Gastroesophageal sphincter (tissue), 4 donors: ENCODE measurements at regions not wholly inside any gene's neighbourhood (a gene's known extent, or its start where the extent isn't known, plus 50 kb on each side); places are given as distances from the start of the nearest gene placed in this dataset.

Source experiments
- ATAC-seq: fragments of 150-250 bp; one replicate; pipeline ENCODE4 v1.9.1; 2016; ENCODE audit warnings: mild to moderate bottlenecking, moderate library complexity
- H3K27ac ChIP-seq, 4 donors: fragments of 200-600 bp; sonication (generic) in 3 of 4; 1 replicate in 3 of 4; 2 replicates in 1 of 4; pipeline ENCODE4 v1.5.1; 2016 to 2019
- H3K27me3 ChIP-seq: fragments of 200-600 bp; sonication (generic); one replicate; pipeline ENCODE4 v1.5.1; 2019
- H3K36me3 ChIP-seq, 2 donors: fragments of 200-600 bp; sonication (generic); one replicate each; pipeline ENCODE4 v1.5.1; 2019; ENCODE audit warnings: control low read depth in 1 of 2
- H3K4me1 ChIP-seq, 3 donors: fragments of 200-600 bp; sonication (generic); 1 replicate in 2 of 3; 2 replicates in 1 of 3; pipeline ENCODE4 v1.5.1; 2016 to 2019; ENCODE audit warnings: control low read depth in 2 of 3
- H3K4me3 ChIP-seq, 2 donors: fragments of 200-600 bp; sonication (generic); one replicate each; pipeline ENCODE4 v1.5.1; 2019; ENCODE audit warnings: mild to moderate bottlenecking in 1 of 2, moderate library complexity in 1 of 2
- H3K9me3 ChIP-seq, 3 donors: fragments of 200-600 bp; sonication (generic); one replicate each; pipeline ENCODE4 v1.5.1; 2017 to 2019; ENCODE audit warnings: control low read depth in 2 of 3
- EP300 ChIP-seq: sonication (generic); formaldehyde crosslinking; IDR thresholded peaks from one replicate; pipeline ENCODE4 v1.6.1; 2017; ENCODE audit warnings: antibody characterized with exemption, mild to moderate bottlenecking
- POLR2A ChIP-seq, 2 donors: fragments of 450-650 bp; IDR thresholded peaks; one replicate each; pipeline ENCODE4 v1.6.1; 2017; ENCODE audit warnings: antibody characterized with exemption in 2 of 2, mild to moderate bottlenecking in 2 of 2, moderate library complexity in 1 of 2
- POLR2AphosphoS5 ChIP-seq: sonication (generic); formaldehyde crosslinking; IDR thresholded peaks from one replicate; pipeline ENCODE4 v1.6.1; 2017; ENCODE audit warnings: antibody characterized with exemption
- WGBS, 2 donors: methylation state at CpG; one replicate each; pipeline ENCODE4 v1.1.5; 2018; ENCODE audit warnings: low coverage in 1 of 2; 5-methylcytosine and 5-hydroxymethylcytosine counted together
- TF ChIP-seq, protein P1 (sequence below), 4 experiments: fragments of 200-600 bp in 2 of 4; fragments of 450-650 bp in 2 of 4; sonication (generic) in 1 of 4; IDR thresholded peaks; one replicate each; pipeline ENCODE4 v1.5.1; 2017 to 2019; ENCODE audit warnings: antibody characterized with exemption in 4 of 4, mild to moderate bottlenecking in 2 of 4, moderate library complexity in 2 of 4

DNA sequence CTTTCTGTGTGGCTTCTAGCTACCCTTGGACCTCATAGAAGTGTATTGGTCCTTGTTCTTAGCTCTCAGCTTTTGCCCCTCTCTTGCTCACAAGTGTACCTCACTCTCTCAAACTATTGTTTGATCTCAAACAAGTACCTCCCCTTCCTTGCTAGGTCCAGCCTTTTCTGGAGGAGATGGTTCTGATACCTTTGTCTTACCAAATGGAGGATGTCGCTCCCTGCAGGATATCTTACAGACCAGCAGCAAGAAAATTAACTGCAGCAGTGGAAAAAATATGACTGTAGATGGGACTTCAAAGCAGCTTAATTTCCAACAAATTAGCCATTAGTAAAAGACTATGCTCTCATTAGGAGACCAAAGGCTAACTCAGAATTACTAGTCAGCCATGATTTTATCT, 388.1 kb upstream of the ROBO2 start:
- H3K27me3 ChIP-seq, result no peaks in the 10 kb centered on the region
- no peak overlapping the region for H3K4me3 ChIP-seq
- H3K27ac ChIP-seq, result no peak overlapping the region
- 100% methylated on average over 1 of the region's 1 CpG; no CpG with 5 or more reads in 1 of the 2 donors for WGBS, 2 donors
- no peaks in the 10 kb centered on the region for H3K9me3 ChIP-seq
- H3K36me3 ChIP-seq, result no peaks in the 10 kb centered on the region
- TF ChIP-seq POLR2AphosphoS5 (no peak), POLR2A (IDR thresholded peaks at IDR 0.05) (no peak)
- TF ChIP-seq, protein P1, sequence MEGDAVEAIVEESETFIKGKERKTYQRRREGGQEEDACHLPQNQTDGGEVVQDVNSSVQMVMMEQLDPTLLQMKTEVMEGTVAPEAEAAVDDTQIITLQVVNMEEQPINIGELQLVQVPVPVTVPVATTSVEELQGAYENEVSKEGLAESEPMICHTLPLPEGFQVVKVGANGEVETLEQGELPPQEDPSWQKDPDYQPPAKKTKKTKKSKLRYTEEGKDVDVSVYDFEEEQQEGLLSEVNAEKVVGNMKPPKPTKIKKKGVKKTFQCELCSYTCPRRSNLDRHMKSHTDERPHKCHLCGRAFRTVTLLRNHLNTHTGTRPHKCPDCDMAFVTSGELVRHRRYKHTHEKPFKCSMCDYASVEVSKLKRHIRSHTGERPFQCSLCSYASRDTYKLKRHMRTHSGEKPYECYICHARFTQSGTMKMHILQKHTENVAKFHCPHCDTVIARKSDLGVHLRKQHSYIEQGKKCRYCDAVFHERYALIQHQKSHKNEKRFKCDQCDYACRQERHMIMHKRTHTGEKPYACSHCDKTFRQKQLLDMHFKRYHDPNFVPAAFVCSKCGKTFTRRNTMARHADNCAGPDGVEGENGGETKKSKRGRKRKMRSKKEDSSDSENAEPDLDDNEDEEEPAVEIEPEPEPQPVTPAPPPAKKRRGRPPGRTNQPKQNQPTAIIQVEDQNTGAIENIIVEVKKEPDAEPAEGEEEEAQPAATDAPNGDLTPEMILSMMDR (IDR thresholded peaks at IDR 0.05), result no peak
- ATAC-seq, result no peak
- no peaks in the 10 kb centered on the region for H3K4me1 ChIP-seq

DNA sequence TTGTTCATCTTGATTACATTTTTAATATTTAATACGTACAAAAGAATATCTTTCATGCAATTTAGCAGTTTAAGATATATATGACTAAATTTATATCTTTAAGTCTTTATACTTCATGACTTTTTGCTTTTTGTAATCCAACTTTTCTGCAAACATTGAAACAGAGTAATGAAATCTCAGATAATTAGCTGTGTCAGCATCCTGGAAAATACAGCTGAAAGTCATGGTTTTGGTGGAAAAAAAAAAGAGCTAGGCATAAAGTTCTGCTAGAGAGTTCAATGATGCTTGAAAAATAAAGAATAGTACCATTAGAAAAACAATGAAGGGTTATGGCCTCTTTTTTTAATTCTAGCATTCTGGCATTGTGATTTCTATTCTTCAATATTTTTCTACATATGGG, 387.4 kb upstream of the ROBO2 start:
- no peak overlapping the region for H3K27ac ChIP-seq
- H3K4me3 ChIP-seq, result no peak overlapping the region
- WGBS, 2 donors, result 62 to 77% methylated on average over 1 of the region's 1 CpG
- no peaks in the 10 kb centered on the region for H3K9me3 ChIP-seq
- TF ChIP-seq, protein P1 (IDR thresholded peaks at IDR 0.05), result no peak
- no peak for TF ChIP-seq EP300
- no peak for TF ChIP-seq POLR2A (IDR thresholded peaks at IDR 0.05)
- TF ChIP-seq POLR2AphosphoS5, result no peak
- no peaks in the 10 kb centered on the region for H3K27me3 ChIP-seq
- no peaks in the 10 kb centered on the region for H3K36me3 ChIP-seq
- H3K4me1 ChIP-seq, result no peaks in the 10 kb centered on the region
- ATAC-seq, result no peak

DNA sequence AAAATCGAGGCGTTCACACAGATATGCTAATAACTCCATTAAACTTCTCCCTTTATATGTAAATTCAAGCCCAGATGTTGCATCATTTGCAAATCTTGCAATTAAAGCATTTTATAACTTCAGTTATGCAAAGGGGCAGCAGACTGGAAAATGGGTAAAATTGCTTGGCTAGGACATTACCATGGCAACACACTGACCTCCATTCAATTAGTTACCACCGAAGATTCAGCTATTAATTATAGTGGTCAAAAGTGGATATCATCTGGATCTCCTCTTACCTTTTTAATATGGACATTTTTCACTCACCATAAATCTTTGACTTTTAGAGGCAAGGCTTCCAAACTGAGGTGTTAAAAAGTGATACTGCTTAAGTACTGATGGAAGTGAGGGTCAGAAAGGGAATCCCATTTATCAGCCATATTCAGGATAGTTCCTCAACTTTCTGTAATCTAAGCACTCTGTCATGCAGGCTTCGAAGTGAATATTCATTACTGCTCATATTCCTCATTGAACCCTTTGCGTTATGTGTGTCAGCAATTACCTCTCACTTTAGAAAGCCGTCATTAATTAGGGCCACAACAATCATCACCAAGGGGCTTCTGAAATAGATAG, 386.2 kb upstream of the ROBO2 start:
- no peaks in the 10 kb centered on the region for H3K27me3 ChIP-seq
- no peak overlapping the region for H3K4me3 ChIP-seq
- no peak for TF ChIP-seq POLR2A (IDR thresholded peaks at IDR 0.05)
- TF ChIP-seq, protein P1 (IDR thresholded peaks at IDR 0.05), result no peak
- no peak for TF ChIP-seq POLR2AphosphoS5
- no peak for TF ChIP-seq EP300
- no peaks in the 10 kb centered on the region for H3K4me1 ChIP-seq
- H3K9me3 ChIP-seq, result no peaks in the 10 kb centered on the region
- H3K36me3 ChIP-seq, result no peaks in the 10 kb centered on the region
- ATAC-seq, result no peak
- no peak overlapping the region for H3K27ac ChIP-seq
- WGBS, 2 donors, result 72 to 81% methylated on average over 5 to 6 of the region's 6 CpGs

DNA sequence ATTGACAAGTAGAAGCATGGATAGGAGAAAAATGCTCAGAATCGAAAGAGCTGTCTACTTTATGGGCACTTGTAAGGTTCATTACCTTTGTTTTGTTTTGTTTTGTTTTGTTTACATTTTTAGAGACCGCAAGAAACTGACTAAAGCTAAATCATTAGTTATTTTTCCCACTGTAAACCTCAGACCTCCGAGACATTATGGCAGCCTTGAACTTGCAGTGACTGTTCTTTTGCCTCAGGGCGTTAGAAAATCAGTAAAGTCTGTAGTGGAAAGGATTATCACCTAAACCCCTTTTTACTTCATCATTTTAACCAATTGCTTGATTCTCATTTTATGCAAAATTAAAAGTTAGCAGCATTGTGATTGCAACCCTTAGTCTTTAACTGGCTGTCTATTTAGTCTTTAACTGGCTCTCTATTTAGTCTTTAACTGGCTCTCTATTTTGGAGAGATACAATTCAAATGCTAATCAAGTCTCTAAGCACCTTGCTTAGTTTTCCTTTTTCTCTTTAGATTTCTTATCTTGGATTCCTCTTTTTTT, 383.3 kb upstream of the ROBO2 start:
- 52 to 60% methylated on average over 4 of the region's 4 CpGs for WGBS, 2 donors
- no peak overlapping the region for H3K4me3 ChIP-seq
- TF ChIP-seq POLR2A (IDR thresholded peaks at IDR 0.05) (no peak), EP300 (no peak), POLR2AphosphoS5 (no peak)
- TF ChIP-seq, protein P1 (IDR thresholded peaks at IDR 0.05), result no peak
- no peak for ATAC-seq
- H3K4me1 ChIP-seq, result no peaks in the 10 kb centered on the region
- H3K36me3 ChIP-seq, result no peaks in the 10 kb centered on the region
- no peak overlapping the region for H3K27ac ChIP-seq
- H3K9me3 ChIP-seq, result no peaks in the 10 kb centered on the region
- H3K27me3 ChIP-seq, result no peaks in the 10 kb centered on the region

DNA sequence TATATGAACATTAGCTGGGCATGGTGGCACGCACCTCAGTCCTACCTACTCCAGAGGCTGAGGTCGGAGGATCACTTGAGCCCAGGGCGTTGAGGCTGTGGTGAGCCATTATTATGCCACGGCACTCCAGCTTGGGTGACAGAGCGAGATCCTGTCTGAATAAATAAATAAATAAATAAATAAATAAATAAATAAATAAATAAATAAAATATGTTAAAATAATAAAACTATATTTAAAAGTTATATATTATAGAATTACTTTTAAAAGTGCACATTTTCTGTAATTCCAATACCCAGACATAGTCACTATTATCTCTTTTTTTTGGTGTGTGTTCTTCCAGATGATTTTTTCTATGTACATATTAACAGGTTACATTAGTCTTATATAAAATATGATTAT, 382.0 kb upstream of the ROBO2 start:
- Histone ChIP-seq H3K27ac (no peak overlapping the region), H3K36me3 (no peaks in the 10 kb centered on the region), H3K4me1 (no peaks in the 10 kb centered on the region), H3K27me3 (no peaks in the 10 kb centered on the region), H3K9me3 (no peaks in the 10 kb centered on the region), H3K4me3 (no peak overlapping the region)
- TF ChIP-seq EP300, result no peak
- no peak for TF ChIP-seq POLR2AphosphoS5
- TF ChIP-seq, protein P1 (IDR thresholded peaks at IDR 0.05), result no peak
- no peak for TF ChIP-seq POLR2A (IDR thresholded peaks at IDR 0.05)
- WGBS, 2 donors, result 96 to 100% methylated on average over 2 to 5 of the region's 5 CpGs
- no peak for ATAC-seq
